ENCODE measurements at regions not wholly inside any gene's neighbourhood (a gene's known extent, or its start where the extent isn't known, plus 50 kb on each side); places are given as distances from the start of the nearest gene placed in this dataset.

DNA sequence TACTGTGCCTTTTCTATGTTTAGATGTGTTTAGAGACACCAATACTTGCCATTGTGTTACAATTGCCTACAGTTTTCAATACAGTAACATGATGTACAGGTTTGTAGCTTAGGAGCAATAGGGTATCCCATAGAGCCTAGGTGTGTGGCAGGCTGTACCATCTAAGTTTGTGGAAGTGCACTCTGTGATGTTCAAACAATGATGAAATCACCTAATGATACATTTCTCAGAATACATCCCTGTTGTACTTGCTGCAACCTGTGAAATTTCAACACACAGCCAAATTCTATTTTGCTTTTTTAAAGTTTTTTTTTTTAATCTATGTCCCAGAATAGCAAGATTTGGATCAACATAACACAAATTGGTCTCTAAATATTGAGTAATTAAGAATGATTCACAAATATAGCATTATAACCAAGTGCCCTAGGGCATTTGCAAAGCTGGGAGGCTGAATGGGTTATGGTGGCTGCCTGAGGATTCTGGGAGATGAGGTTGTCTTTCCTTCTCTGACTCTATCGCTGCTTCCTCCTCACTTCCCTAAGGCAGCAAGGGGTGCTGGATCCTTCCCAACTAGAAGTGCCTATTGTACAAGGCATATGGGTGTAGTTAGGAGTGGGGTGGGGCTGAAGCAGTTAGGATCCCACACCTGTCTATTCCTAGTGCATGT is 78.3 kb downstream of the SKA1 start:
- intact Hi-C loops (cut with micrococcal nuclease) (no loop called here), in situ Hi-C loops (cut with MboI; ENCODE audit: low sequenced_read_pairs) (no loop called here), dilution Hi-C loops (cut with HindIII; ENCODE audit: low sequenced_read_pairs, unreplicated experiment) (no loop called here)
- no peak for ATAC-seq (ENCODE audit: low read depth)
- Histone ChIP-seq H2BK20ac (ENCODE audit: low read depth, low read length) (no peak overlapping the region), H2AK9ac (replicated peaks; ENCODE audit: low read depth, low read length, poor library complexity) (no peak overlapping the region), H3K4ac (ENCODE audit: low read depth, low read length) (no peak overlapping the region), H4K91ac (ENCODE audit: insufficient read depth, low read depth, low read length) (no peak overlapping the region), H3K23ac (ENCODE audit: low read depth, low read length) (no peak overlapping the region), H4K20me1 (ENCODE audit: insufficient read depth, low read length) (no peaks in the 10 kb centered on the region), H3K56ac (ENCODE audit: extremely low read depth, insufficient read depth, low read length) (no peak overlapping the region), H3K9me3 (ENCODE audit: control insufficient read depth, insufficient read depth, low read length) (no peaks in the 10 kb centered on the region), H3K4me1 (ENCODE audit: control insufficient read depth, insufficient read depth, low read length) (no peaks in the 10 kb centered on the region), H3K27me3 (ENCODE audit: control insufficient read depth, insufficient read depth, low read length) (no peaks in the 10 kb centered on the region; the same call in 1 of the 2 replicates), H2BK15ac (ENCODE audit: low read depth, low read length) (no peak overlapping the region), H3K27ac (ENCODE audit: insufficient read depth, low read length) (no peak overlapping the region), H3K9ac (ENCODE audit: low read depth, low read length) (no peak overlapping the region), H3K36me3 (ENCODE audit: control insufficient read depth, insufficient read depth, low read length) (no peaks in the 10 kb centered on the region), H3K4me2 (ENCODE audit: low read depth, low read length) (no peak overlapping the region), H2BK120ac (ENCODE audit: low read depth, low read length) (no peak overlapping the region), H2AFZ (replicated peaks; ENCODE audit: low read length, poor library complexity) (no peak overlapping the region), H2AK5ac (ENCODE audit: low read depth, low read length) (no peak overlapping the region), H4K5ac (ENCODE audit: low read depth, low read length) (no peak overlapping the region), H3K14ac (replicated peaks; ENCODE audit: low read depth, low read length) (no peak overlapping the region), H3K18ac (ENCODE audit: low read depth, low read length) (no peak overlapping the region), H2BK5ac (ENCODE audit: low read depth, low read length, poor library complexity, severe bottlenecking) (no peak overlapping the region), H3K4me3 (ENCODE audit: insufficient read depth, low read depth, low read length) (no peak overlapping the region), H3K9me1 (ENCODE audit: insufficient read depth, low read length) (no peaks in the 10 kb centered on the region), H4K8ac (ENCODE audit: low read depth in 2 of 2, low read length in 2 of 2) (no peak overlapping the region), H3K79me1 (ENCODE audit: low read depth in 1 of 2, low read length in 2 of 2) (no peaks in the 10 kb centered on the region)
- no peak for TF ChIP-seq FOS (IDR thresholded peaks at IDR 0.05; ENCODE audit: low read depth, low read length)
- TF ChIP-seq CHD1 (IDR thresholded peaks at IDR 0.05; ENCODE audit: low read depth, low read length), result no peak
- TF ChIP-seq, protein P1, sequence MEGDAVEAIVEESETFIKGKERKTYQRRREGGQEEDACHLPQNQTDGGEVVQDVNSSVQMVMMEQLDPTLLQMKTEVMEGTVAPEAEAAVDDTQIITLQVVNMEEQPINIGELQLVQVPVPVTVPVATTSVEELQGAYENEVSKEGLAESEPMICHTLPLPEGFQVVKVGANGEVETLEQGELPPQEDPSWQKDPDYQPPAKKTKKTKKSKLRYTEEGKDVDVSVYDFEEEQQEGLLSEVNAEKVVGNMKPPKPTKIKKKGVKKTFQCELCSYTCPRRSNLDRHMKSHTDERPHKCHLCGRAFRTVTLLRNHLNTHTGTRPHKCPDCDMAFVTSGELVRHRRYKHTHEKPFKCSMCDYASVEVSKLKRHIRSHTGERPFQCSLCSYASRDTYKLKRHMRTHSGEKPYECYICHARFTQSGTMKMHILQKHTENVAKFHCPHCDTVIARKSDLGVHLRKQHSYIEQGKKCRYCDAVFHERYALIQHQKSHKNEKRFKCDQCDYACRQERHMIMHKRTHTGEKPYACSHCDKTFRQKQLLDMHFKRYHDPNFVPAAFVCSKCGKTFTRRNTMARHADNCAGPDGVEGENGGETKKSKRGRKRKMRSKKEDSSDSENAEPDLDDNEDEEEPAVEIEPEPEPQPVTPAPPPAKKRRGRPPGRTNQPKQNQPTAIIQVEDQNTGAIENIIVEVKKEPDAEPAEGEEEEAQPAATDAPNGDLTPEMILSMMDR (conservative IDR thresholded peaks at IDR 0.05; ENCODE audit: low read depth, low read length), result no peak
- no peak for TF ChIP-seq CEBPB (IDR thresholded peaks at IDR 0.05; ENCODE audit: low read depth, low read length)
- no peak for TF ChIP-seq RFX5 (IDR thresholded peaks at IDR 0.05; ENCODE audit: low read depth, low read length)
- TF ChIP-seq BHLHE40 (IDR thresholded peaks at IDR 0.05; ENCODE audit: low read depth, low read length), result no peak
- no peak for TF ChIP-seq MAZ (IDR thresholded peaks at IDR 0.05; ENCODE audit: borderline replicate concordance, low read depth, low read length)
- no peak for TF ChIP-seq POLR2A (IDR thresholded peaks at IDR 0.05; ENCODE audit: low read depth, low read length)
- ChIA-PET POLR2A (ENCODE audit: unreplicated experiment) (no interaction called here), CTCF (no interaction called here)
- BruUV-seq (replicated peaks), result no TSS peak
- no peak for DNase-seq
- WGBS, 2 experiments (ENCODE audit: extremely low coverage in 2 of 2, insufficient read length in 1 of 2), result no CpG with 5 or more reads among the region's 1 CpG

All from IMR-90 (cell line).